ENCODE measurements at regions not wholly inside any gene's neighbourhood (a gene's known extent, or its start where the extent isn't known, plus 50 kb on each side); places are given as distances from the start of the nearest gene placed in this dataset.
"Not testable (repeated sequence)": the region's sequence is repeated elsewhere in the genome, so short reads cannot be mapped to it uniquely, and the experiment has no call there.

- DNase-seq, result no peak
Observed at GRCh38 chr3:155995525-155996370, 124.6 kb upstream of the KCNAB1 start.

GRCh38 chr3:155996882-155997281 is 123.5 kb upstream of the KCNAB1 start:
- DNase-seq, result no peak

GRCh38 chr3:155998173-155998572 is 122.2 kb upstream of the KCNAB1 start:
- not testable (repeated sequence) for DNase-seq

GRCh38 chr3:156005736-156006135 is 114.6 kb upstream of the KCNAB1 start:
- DNase-seq, result no peak

GRCh38 chr3:156010829-156011228 is 109.5 kb upstream of the KCNAB1 start:
- DNase-seq, result no peak

- no peak for DNase-seq
Observed at GRCh38 chr3:156014489-156014888, 105.9 kb upstream of the KCNAB1 start.

GRCh38 chr3:156016902-156017301 is 103.5 kb upstream of the KCNAB1 start:
- no peak for DNase-seq

GRCh38 chr3:156017352-156018030 is 102.9 kb upstream of the KCNAB1 start:
- no peak for DNase-seq

GRCh38 chr3:156024904-156025533 is 95.4 kb upstream of the KCNAB1 start:
- DNase-seq, result no peak

- no peak for DNase-seq
Observed at GRCh38 chr3:156029208-156029607, 91.2 kb upstream of the KCNAB1 start.

GRCh38 chr3:156030723-156031122 is 89.7 kb upstream of the KCNAB1 start:
- no peak for DNase-seq

- no peak for DNase-seq
Observed at GRCh38 chr3:156033428-156033827, 87.0 kb upstream of the KCNAB1 start.

GRCh38 chr3:156035158-156035557 is 85.2 kb upstream of the KCNAB1 start:
- no peak for DNase-seq

GRCh38 chr3:156036258-156037053 is 83.9 kb upstream of the KCNAB1 start:
- no peak for DNase-seq

GRCh38 chr3:156037356-156037755 is 83.0 kb upstream of the KCNAB1 start:
- no peak for DNase-seq

GRCh38 chr3:156038869-156039268 is 81.5 kb upstream of the KCNAB1 start:
- no peak for DNase-seq

GRCh38 chr3:156040041-156040440 is 80.3 kb upstream of the KCNAB1 start:
- no peak for DNase-seq

GRCh38 chr3:156041216-156041841 is 79.0 kb upstream of the KCNAB1 start:
- DNase-seq, result not testable (repeated sequence)

GRCh38 chr3:156041856-156042255 is 78.5 kb upstream of the KCNAB1 start:
- DNase-seq, result not testable (repeated sequence)

- peak; percentile 36 for DNase-seq
Observed at GRCh38 chr3:156043832-156044633, 76.3 kb upstream of the KCNAB1 start.

GRCh38 chr3:156044634-156044975 is 75.8 kb upstream of the KCNAB1 start:
- DNase-seq, result no peak

- DNase-seq, result not testable (repeated sequence)
Observed at GRCh38 chr3:156048483-156048882, 71.9 kb upstream of the KCNAB1 start.
